Mesenchymal stem cell (in vitro differentiated cells and primary cell): ENCODE measurements at regions not wholly inside any gene's neighbourhood (a gene's known extent, or its start where the extent isn't known, plus 50 kb on each side); places are given as distances from the start of the nearest gene placed in this dataset.

Source experiments
- DNase-seq: peaks from one replicate; pipeline ENCODE4 v3.0.0-alpha.2; 2013
- H2AFZ ChIP-seq: one replicate; pipeline ENCODE4 v1.6.1; 2013; ENCODE audit warnings: low read depth, mild to moderate bottlenecking, control low read depth, inconsistent platforms, low read length, moderate library complexity
- H2AK5ac ChIP-seq: 2 replicates; pipeline ENCODE4 v1.6.1; 2013; ENCODE audit warnings: low read length, moderate library complexity, mild to moderate bottlenecking, inconsistent platforms; ENCODE audit not compliant: severe bottlenecking
- H2BK120ac ChIP-seq: one replicate; pipeline ENCODE4 v1.6.1; 2013; ENCODE audit warnings: low read depth, mild to moderate bottlenecking, inconsistent platforms, low read length, moderate library complexity
- H2BK12ac ChIP-seq, 2 experiments: one replicate each; pipeline ENCODE4 v1.6.1; 2013; ENCODE audit warnings: inconsistent platforms in 2 of 2, low read length in 2 of 2, mild to moderate bottlenecking in 2 of 2, moderate library complexity in 2 of 2, control low read depth in 1 of 2
- H2BK15ac ChIP-seq: one replicate; pipeline ENCODE4 v1.6.1; 2013; ENCODE audit warnings: mild to moderate bottlenecking, low read depth, inconsistent platforms; ENCODE audit not compliant: poor library complexity, severe bottlenecking
- H2BK5ac ChIP-seq: 2 replicates; pipeline ENCODE4 v1.6.1; 2013; ENCODE audit warnings: low read depth, mild to moderate bottlenecking, low read length, control low read depth, inconsistent platforms; ENCODE audit not compliant: poor library complexity, severe bottlenecking
- H3K14ac ChIP-seq, 2 experiments: one replicate each; pipeline ENCODE4 v1.6.1; 2013; ENCODE audit warnings: inconsistent platforms in 2 of 2, low read length in 2 of 2, control low read depth in 1 of 2, mild to moderate bottlenecking in 1 of 2, moderate library complexity in 1 of 2
- H3K18ac ChIP-seq, 2 experiments: one replicate each; pipeline ENCODE4 v1.6.1; 2013; ENCODE audit warnings: inconsistent platforms in 2 of 2, low read length in 2 of 2, control low read depth in 1 of 2, low read depth in 1 of 2, mild to moderate bottlenecking in 1 of 2
- H3K23ac ChIP-seq, 2 experiments: one replicate each; pipeline ENCODE4 v1.6.1; 2013; ENCODE audit warnings: inconsistent platforms in 2 of 2, low read length in 2 of 2, mild to moderate bottlenecking in 2 of 2, moderate library complexity in 2 of 2, control low read depth in 1 of 2
- H3K27ac ChIP-seq: 2 replicates; pipeline ENCODE4 v1.5.1; 2013; ENCODE audit warnings: mild to moderate bottlenecking, moderate library complexity, low read length, control low read depth, inconsistent platforms; ENCODE audit not compliant: poor library complexity, severe bottlenecking
- H3K27me3 ChIP-seq, 2 experiments: 2 replicates each; pipeline versions ENCODE4 v1.6.1 to v1.7.0; 2013; ENCODE audit warnings: low read length in 2 of 2, mild to moderate bottlenecking in 2 of 2, moderate library complexity in 2 of 2, control low read depth in 1 of 2, inconsistent platforms in 1 of 2; ENCODE audit not compliant: control insufficient read depth in 1 of 2, insufficient read depth in 1 of 2
- H3K36me3 ChIP-seq, 2 experiments: 2 replicates each; pipeline versions ENCODE4 v1.6.1 to v1.7.0; 2013; ENCODE audit warnings: low read length in 2 of 2, control low read depth in 1 of 2, inconsistent platforms in 1 of 2, low read depth in 1 of 2, mild to moderate bottlenecking in 1 of 2; ENCODE audit not compliant: insufficient read depth in 2 of 2, control insufficient read depth in 1 of 2
- H3K4ac ChIP-seq, 2 experiments: one replicate each; pipeline ENCODE4 v1.6.1; 2013; ENCODE audit warnings: inconsistent platforms in 2 of 2, low read length in 2 of 2, mild to moderate bottlenecking in 2 of 2, moderate library complexity in 2 of 2, control low read depth in 1 of 2, low read depth in 1 of 2
- H3K4me1 ChIP-seq: 2 replicates; pipeline ENCODE4 v1.6.1; 2013; ENCODE audit warnings: low read depth, low read length, control low read depth; ENCODE audit not compliant: control insufficient read depth, insufficient read depth
- H3K4me2 ChIP-seq: 2 replicates; pipeline ENCODE4 v1.6.1; 2013; ENCODE audit warnings: low read length, mild to moderate bottlenecking, inconsistent platforms; ENCODE audit not compliant: poor library complexity, severe bottlenecking
- H3K4me3 ChIP-seq, 2 experiments: 2 replicates each; pipeline versions ENCODE4 v1.5.1 to v1.7.0; 2013; ENCODE audit warnings: low read length in 2 of 2, mild to moderate bottlenecking in 2 of 2, control low read depth in 1 of 2, low read depth in 1 of 2; ENCODE audit not compliant: insufficient read depth in 1 of 2
- H3K79me1 ChIP-seq: replicated peaks from 2 replicates; pipeline ENCODE4 v1.6.1; 2013; ENCODE audit warnings: mild to moderate bottlenecking, control low read depth, low read length, inconsistent platforms; ENCODE audit not compliant: poor library complexity, severe bottlenecking
- H3K9ac ChIP-seq: 2 replicates; pipeline ENCODE4 v1.7.0; 2013; ENCODE audit warnings: mild to moderate bottlenecking, low read length, moderate library complexity
- H3K9me3 ChIP-seq: 2 replicates; pipeline ENCODE4 v1.7.0; 2013; ENCODE audit warnings: mild to moderate bottlenecking, low read length; ENCODE audit not compliant: control insufficient read depth
- H4K8ac ChIP-seq: one replicate; pipeline ENCODE4 v1.6.1; 2013; ENCODE audit warnings: inconsistent platforms, mild to moderate bottlenecking, low read length, moderate library complexity
- H4K91ac ChIP-seq: one replicate; pipeline ENCODE4 v1.6.1; 2013; ENCODE audit warnings: mild to moderate bottlenecking, low read length, inconsistent platforms
- WGBS: methylation state at CpG from one replicate; pipeline ENCODE4 v1.1.7; 2013; ENCODE audit warnings: mixed read lengths; 5-methylcytosine and 5-hydroxymethylcytosine counted together

DNA sequence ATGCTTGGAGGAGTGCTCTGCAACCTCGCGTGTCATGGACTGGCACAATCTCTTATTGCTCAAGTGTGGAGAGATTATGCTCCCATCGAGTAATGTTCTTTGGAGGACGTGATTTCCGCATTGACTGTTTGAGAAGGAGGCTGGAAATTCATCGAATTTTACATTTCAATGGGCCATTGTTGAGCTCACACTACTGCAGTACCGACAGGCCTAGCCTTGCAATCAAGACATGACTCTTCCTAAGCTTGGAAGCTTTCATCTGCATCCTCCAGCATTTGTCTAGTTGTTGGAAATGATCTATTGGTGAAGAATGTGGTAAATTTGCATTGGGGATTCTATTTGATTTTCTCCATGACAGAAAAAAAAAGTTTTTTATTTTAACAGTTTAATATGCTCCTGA lies 156.8 kb downstream of the FZD1 start:
- H2BK15ac ChIP-seq = no peak overlapping the region
- H3K4ac ChIP-seq = no peak overlapping the region
- H2BK5ac ChIP-seq = no peak overlapping the region
- H3K14ac ChIP-seq = no peak overlapping the region
- no peak overlapping the region for H3K23ac ChIP-seq
- no peak overlapping the region for H2AFZ ChIP-seq
- no peak overlapping the region for H3K4me2 ChIP-seq
- H3K4me3 ChIP-seq = no peak overlapping the region
- H3K9ac ChIP-seq = no peak overlapping the region
- H4K91ac ChIP-seq = no peak overlapping the region
- no peaks in the 10 kb centered on the region for H3K27me3 ChIP-seq
- H3K36me3 ChIP-seq = no peaks in the 10 kb centered on the region
- H3K27ac ChIP-seq = no peak overlapping the region
- no peak overlapping the region for H2AK5ac ChIP-seq
- no peak overlapping the region for H2BK120ac ChIP-seq
- DNase-seq = no peak
- 76% methylated on average over 6 of the region's 7 CpGs for WGBS
- no peaks in the 10 kb centered on the region for H3K9me3 ChIP-seq
- no peak overlapping the region for H4K8ac ChIP-seq
- no peak overlapping the region for H2BK12ac ChIP-seq
- H3K79me1 ChIP-seq = no peaks in the 10 kb centered on the region
- no peaks in the 10 kb centered on the region for H3K4me1 ChIP-seq
- no peak overlapping the region for H3K18ac ChIP-seq

DNA sequence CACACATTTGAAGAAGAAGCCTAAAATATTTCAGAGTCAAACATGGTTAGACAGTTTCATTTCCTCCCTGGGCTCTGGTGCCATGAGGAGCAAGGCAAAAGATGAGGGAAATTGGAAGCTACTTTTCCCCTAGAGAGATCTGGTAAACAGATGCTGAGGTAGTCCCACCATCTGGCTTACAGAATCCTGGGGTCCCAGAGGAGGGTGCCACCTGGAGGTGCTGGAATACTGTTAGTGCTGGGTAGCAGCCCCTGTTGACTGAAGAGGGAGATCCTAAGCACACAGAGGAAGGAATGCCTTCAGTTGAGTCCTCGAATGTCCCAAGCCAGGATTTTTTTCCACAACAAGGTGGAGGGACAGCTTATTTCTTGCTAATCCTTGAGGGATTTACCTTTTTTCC lies 160.1 kb downstream of the FZD1 start:
- no peaks in the 10 kb centered on the region for H3K9me3 ChIP-seq
- H3K27ac ChIP-seq = no peak overlapping the region
- no peak overlapping the region for H2AFZ ChIP-seq
- H4K8ac ChIP-seq = no peak overlapping the region
- no peak overlapping the region for H3K4me2 ChIP-seq
- no peak overlapping the region for H3K9ac ChIP-seq
- H3K18ac ChIP-seq = no peak overlapping the region
- no peaks in the 10 kb centered on the region for H3K27me3 ChIP-seq
- H3K4me1 ChIP-seq = no peaks in the 10 kb centered on the region
- H2BK5ac ChIP-seq = no peak overlapping the region
- DNase-seq = no peak
- no CpG with 5 or more reads among the region's 1 CpG for WGBS
- no peak overlapping the region for H2BK12ac ChIP-seq
- no peak overlapping the region for H3K14ac ChIP-seq
- no peak overlapping the region for H2BK15ac ChIP-seq
- no peaks in the 10 kb centered on the region for H3K36me3 ChIP-seq
- no peaks in the 10 kb centered on the region for H3K79me1 ChIP-seq
- H3K4ac ChIP-seq = no peak overlapping the region
- H4K91ac ChIP-seq = no peak overlapping the region
- no peak overlapping the region for H2AK5ac ChIP-seq
- H3K4me3 ChIP-seq = no peak overlapping the region
- H2BK120ac ChIP-seq = no peak overlapping the region
- no peak overlapping the region for H3K23ac ChIP-seq

DNA sequence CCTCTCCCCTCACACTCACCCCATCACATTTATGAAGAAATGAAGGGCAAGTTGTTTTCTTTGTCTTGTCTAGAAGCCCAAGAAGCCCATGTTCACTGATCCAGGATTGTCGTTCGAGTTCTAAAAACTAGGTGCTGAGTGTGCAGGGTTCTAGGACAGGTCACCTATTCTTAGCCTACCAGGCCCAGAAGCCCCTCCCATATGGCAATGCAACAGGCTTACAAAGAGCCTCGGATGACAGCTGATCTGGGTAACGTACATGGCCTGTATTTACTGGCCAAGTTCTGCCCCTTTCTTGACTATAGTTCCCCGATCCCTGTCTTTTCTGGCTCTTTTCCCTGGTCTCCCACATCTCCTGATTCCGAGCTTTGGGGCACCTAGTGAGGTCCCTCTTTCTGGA lies 160.9 kb downstream of the FZD1 start:
- no peak overlapping the region for H2AK5ac ChIP-seq
- H4K8ac ChIP-seq = no peak overlapping the region
- H2BK5ac ChIP-seq = no peak overlapping the region
- no peak overlapping the region for H3K23ac ChIP-seq
- H3K18ac ChIP-seq = no peak overlapping the region
- no peak overlapping the region for H3K9ac ChIP-seq
- no peak overlapping the region for H3K27ac ChIP-seq
- H3K4me3 ChIP-seq = no peak overlapping the region
- H3K14ac ChIP-seq = no peak overlapping the region
- H3K36me3 ChIP-seq = no peaks in the 10 kb centered on the region
- no peak overlapping the region for H2BK12ac ChIP-seq
- no peaks in the 10 kb centered on the region for H3K79me1 ChIP-seq
- no peaks in the 10 kb centered on the region for H3K27me3 ChIP-seq
- WGBS = 79% methylated on average over 6 of the region's 6 CpGs
- no peaks in the 10 kb centered on the region for H3K4me1 ChIP-seq
- no peak overlapping the region for H2AFZ ChIP-seq
- no peak for DNase-seq
- no peak overlapping the region for H3K4ac ChIP-seq
- H2BK15ac ChIP-seq = no peak overlapping the region
- no peak overlapping the region for H2BK120ac ChIP-seq
- H3K4me2 ChIP-seq = no peak overlapping the region
- H3K9me3 ChIP-seq = no peaks in the 10 kb centered on the region
- no peak overlapping the region for H4K91ac ChIP-seq

DNA sequence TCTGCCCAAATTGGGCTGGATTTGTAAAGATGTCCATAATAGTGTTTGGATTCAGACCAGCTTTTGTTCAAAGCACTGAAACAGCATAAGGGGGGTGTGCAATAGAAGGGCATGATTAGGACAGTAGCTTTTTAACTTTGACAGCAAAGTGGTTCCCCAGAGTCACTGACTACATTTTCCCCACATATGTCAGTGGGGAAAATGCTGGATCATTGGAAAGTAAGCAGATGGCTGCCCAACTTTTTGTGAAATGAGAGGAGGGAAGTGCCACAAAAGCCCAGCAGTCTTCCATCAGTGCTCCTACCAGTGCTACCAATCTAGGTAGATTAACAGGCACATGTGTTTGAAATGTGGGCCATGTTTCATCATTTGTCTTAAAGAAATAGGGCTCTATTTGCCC lies 162.8 kb downstream of the FZD1 start:
- no peaks in the 10 kb centered on the region for H3K9me3 ChIP-seq

More for the DNA sequence above, 162.8 kb downstream of the FZD1 start:
- Histone ChIP-seq H3K23ac (no peak overlapping the region), H2BK15ac (no peak overlapping the region), H3K27ac (no peak overlapping the region), H3K4me1 (no peaks in the 10 kb centered on the region), H3K79me1 (no peaks in the 10 kb centered on the region), H3K4me2 (no peak overlapping the region), H3K4ac (no peak overlapping the region), H3K4me3 (no peak overlapping the region), H3K9ac (no peak overlapping the region), H3K14ac (no peak overlapping the region), H3K18ac (no peak overlapping the region), H2BK5ac (no peak overlapping the region), H4K91ac (no peak overlapping the region), H4K8ac (no peak overlapping the region), H2BK12ac (no peak overlapping the region), H3K36me3 (no peaks in the 10 kb centered on the region), H2BK120ac (no peak overlapping the region), H2AFZ (no peak overlapping the region), H2AK5ac (no peak overlapping the region), H3K27me3 (no peaks in the 10 kb centered on the region)
- no peak for DNase-seq
